SHP77 treated with DMSO at 0.1 percent for 48 hours (cell line): ENCODE measurements at regions not wholly inside any gene's neighbourhood (a gene's known extent, or its start where the extent isn't known, plus 50 kb on each side); places are given as distances from the start of the nearest gene placed in this dataset.

Experiments
- DNase-seq: peaks from one replicate; lab custom pipeline; 2025; lab: John Stamatoyannopoulos, UW

- DNase-seq: no peak
These were observed 144.1 kb upstream of the STK17B start for GRCh38 chr2:196315388-196316049.

- no peak for DNase-seq
These were observed 144.7 kb upstream of the STK17B start for GRCh38 chr2:196316050-196316430.

GRCh38 chr2:196318517-196319377, 147.4 kb upstream of the STK17B start:
- no peak for DNase-seq

- no peak for DNase-seq
These were observed 151.8 kb upstream of the STK17B start for GRCh38 chr2:196322973-196323810.

GRCh38 chr2:196324211-196324610, 152.8 kb upstream of the STK17B start:
- no peak for DNase-seq

- DNase-seq: no peak
These were observed 156.8 kb upstream of the STK17B start for GRCh38 chr2:196328088-196328680.

- no peak for DNase-seq
These were observed 158.6 kb upstream of the STK17B start for GRCh38 chr2:196329959-196330358.

- DNase-seq: peak; percentile 80
These were observed 159.3 kb upstream of the STK17B start for GRCh38 chr2:196330645-196331044.

- DNase-seq: peak; percentile 76
These were observed 159.8 kb upstream of the STK17B start for GRCh38 chr2:196331143-196331542.

- DNase-seq: no peak
These were observed 160.5 kb upstream of the STK17B start for GRCh38 chr2:196331851-196332250.

- DNase-seq: no peak
These were observed 162.0 kb upstream of the STK17B start for GRCh38 chr2:196333397-196333796.

GRCh38 chr2:196334710-196335109, 163.3 kb upstream of the STK17B start:
- DNase-seq: no peak

GRCh38 chr2:196335221-196335634, 163.8 kb upstream of the STK17B start:
- no peak for DNase-seq

- no peak for DNase-seq
These were observed 164.8 kb upstream of the STK17B start for GRCh38 chr2:196336207-196336606.

GRCh38 chr2:196336715-196337114, 165.3 kb upstream of the STK17B start:
- DNase-seq: no peak

GRCh38 chr2:196337208-196337953, 166.0 kb upstream of the STK17B start:
- DNase-seq: no peak

GRCh38 chr2:196338440-196338839, 167.1 kb upstream of the STK17B start:
- DNase-seq: no peak

GRCh38 chr2:196341277-196341841, 170.0 kb upstream of the STK17B start:
- no peak for DNase-seq

GRCh38 chr2:196344397-196344796, 173.0 kb upstream of the STK17B start:
- DNase-seq: no peak

- DNase-seq: no peak
These were observed 182.3 kb upstream of the STK17B start for GRCh38 chr2:196353717-196354116.

- no peak for DNase-seq
These were observed 182.8 kb upstream of the STK17B start for GRCh38 chr2:196354186-196354585.
